Left lung (tissue), 4 donors: ENCODE measurements at regions not wholly inside any gene's neighbourhood (a gene's known extent, or its start where the extent isn't known, plus 50 kb on each side); places are given as distances from the start of the nearest gene placed in this dataset.

Experiments
- ATAC-seq: fragments of 200-7000 bp; cut with Tn5 transposase; one replicate; pipeline ENCODE4 v1.9.1; 2020; ENCODE audit warnings: moderate library complexity
- DNase-seq, 4 donors: peaks; one replicate each; pipeline ENCODE4 v3.0.0-alpha.2; 2013 to 2020
- H3K27ac ChIP-seq, 2 donors: fragments of 200-600 bp; sonication (generic) in 1 of 2; one replicate each; pipeline versions ENCODE4 v1.5.0 to v1.8.0; 2020 to 2021
- H3K27me3 ChIP-seq, 2 donors: fragments of 200-600 bp; sonication (generic) in 1 of 2; one replicate each; pipeline versions ENCODE4 v1.5.0 to v1.8.0; 2020 to 2021
- H3K36me3 ChIP-seq, 2 donors: fragments of 200-600 bp; sonication (generic) in 1 of 2; one replicate each; pipeline versions ENCODE4 v1.5.0 to v1.8.0; 2020 to 2021
- H3K4me1 ChIP-seq, 2 donors: fragments of 200-600 bp; one replicate each; pipeline ENCODE4 v1.8.0; 2021
- H3K4me3 ChIP-seq, 2 donors: fragments of 200-600 bp; sonication (generic) in 1 of 2; one replicate each; pipeline versions ENCODE4 v1.5.0 to v1.8.0; 2020 to 2021; ENCODE audit warnings: mild to moderate bottlenecking in 1 of 2
- H3K9me3 ChIP-seq, 2 donors: fragments of 200-600 bp; sonication (generic) in 1 of 2; one replicate each; pipeline versions ENCODE4 v1.5.0 to v1.8.0; 2020 to 2021
- intact Hi-C, 2 donors: fragments of 100-400 bp; cut with DNase I; formaldehyde crosslinking; loops; one replicate each; pipeline versions ENCODE4 v1.11.2 to v1.14.2; 2022
- TF ChIP-seq, protein P1 (sequence below), 2 donors: fragments of 200-600 bp; sonication (generic) in 1 of 2; IDR thresholded peaks; one replicate each; pipeline versions ENCODE4 v1.5.0 to v1.8.0; 2021; ENCODE audit warnings: antibody characterized with exemption in 2 of 2
- donor health status: DM: no; HTN: yes; CAD: no.
- donor health status: DM: no; HTN: no; CAD: no.

DNA sequence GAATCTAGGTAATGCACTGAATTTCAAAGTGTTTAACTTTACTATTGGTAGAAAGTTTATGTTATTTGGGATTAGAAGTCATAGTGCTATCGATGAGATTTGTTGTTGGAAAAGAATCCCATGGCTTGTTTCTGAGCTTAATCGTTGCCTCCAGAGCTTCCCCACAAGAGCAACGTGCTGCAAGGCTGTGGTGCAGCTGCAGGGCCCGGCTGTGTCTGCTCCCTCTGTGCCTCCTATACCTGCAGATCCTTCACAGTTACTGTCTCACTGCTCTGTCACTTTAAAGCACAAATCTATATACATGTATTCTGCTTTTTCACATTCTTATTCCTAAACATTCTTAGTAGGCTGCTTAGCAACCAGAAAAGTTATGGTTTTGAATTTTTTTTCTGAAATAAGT lies 826.6 kb upstream of the COBL start:
- H3K9me3 ChIP-seq = no peaks in the 10 kb centered on the region
- intact Hi-C loops = no loop called here
- H3K27me3 ChIP-seq = no peaks in the 10 kb centered on the region
- no peaks in the 10 kb centered on the region for H3K36me3 ChIP-seq
- TF ChIP-seq, protein P1, sequence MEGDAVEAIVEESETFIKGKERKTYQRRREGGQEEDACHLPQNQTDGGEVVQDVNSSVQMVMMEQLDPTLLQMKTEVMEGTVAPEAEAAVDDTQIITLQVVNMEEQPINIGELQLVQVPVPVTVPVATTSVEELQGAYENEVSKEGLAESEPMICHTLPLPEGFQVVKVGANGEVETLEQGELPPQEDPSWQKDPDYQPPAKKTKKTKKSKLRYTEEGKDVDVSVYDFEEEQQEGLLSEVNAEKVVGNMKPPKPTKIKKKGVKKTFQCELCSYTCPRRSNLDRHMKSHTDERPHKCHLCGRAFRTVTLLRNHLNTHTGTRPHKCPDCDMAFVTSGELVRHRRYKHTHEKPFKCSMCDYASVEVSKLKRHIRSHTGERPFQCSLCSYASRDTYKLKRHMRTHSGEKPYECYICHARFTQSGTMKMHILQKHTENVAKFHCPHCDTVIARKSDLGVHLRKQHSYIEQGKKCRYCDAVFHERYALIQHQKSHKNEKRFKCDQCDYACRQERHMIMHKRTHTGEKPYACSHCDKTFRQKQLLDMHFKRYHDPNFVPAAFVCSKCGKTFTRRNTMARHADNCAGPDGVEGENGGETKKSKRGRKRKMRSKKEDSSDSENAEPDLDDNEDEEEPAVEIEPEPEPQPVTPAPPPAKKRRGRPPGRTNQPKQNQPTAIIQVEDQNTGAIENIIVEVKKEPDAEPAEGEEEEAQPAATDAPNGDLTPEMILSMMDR (IDR thresholded peaks at IDR 0.05) = no peak
- no peak overlapping the region for H3K27ac ChIP-seq
- H3K4me3 ChIP-seq = no peak overlapping the region
- ATAC-seq (no peak), DNase-seq (no peak)
- no peaks in the 10 kb centered on the region for H3K4me1 ChIP-seq

DNA sequence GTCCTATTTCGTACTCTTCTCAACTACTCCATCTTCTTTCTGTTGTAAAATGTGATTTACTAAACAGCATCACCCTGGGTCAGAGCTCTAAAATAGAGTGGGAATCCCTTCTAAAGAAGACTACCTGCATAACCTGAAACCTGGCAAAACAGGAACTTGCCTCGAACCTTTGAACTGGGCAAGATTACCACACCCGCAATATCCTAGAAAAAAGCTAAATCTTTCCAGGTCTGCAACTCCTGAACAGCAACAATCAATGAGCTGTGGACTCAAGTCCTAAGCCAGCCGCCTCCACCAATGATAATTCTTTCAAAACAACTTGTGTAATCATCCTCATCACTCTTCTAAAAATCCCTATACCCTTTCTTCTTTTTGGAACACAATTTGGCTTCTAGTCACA lies 824.2 kb upstream of the COBL start:
- intact Hi-C loops = no loop called here
- TF ChIP-seq, protein P1 (IDR thresholded peaks at IDR 0.05) = no peak
- H3K9me3 ChIP-seq = peaks cover 0 to 5% of the 10 kb centered on the region in 2 donors
- H3K27me3 ChIP-seq = no peaks in the 10 kb centered on the region
- DNase-seq = no peak
- H3K27ac ChIP-seq = no peak overlapping the region
- H3K4me1 ChIP-seq = no peaks in the 10 kb centered on the region
- ATAC-seq = no peak
- H3K36me3 ChIP-seq = no peaks in the 10 kb centered on the region
- H3K4me3 ChIP-seq = no peak overlapping the region

DNA sequence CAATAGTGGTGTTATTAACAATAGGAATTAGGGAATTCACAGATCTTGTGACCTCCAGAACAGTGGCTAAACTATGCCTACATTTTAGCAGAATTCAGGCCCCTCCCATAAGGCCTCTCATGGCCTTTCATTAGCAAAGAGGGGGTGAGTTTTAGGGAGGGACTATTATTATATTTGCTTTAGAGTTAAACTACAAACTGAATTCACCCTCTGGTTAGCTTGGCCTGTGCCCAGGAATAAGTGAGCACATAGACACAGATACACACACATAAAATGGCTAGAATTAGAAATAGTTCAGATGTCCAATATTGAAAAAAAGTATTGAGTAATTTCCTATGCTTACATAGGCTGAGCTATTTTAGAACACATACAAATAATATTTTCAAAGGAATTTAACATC lies 818.8 kb upstream of the COBL start:
- DNase-seq (no peak), ATAC-seq (no peak)
- Histone ChIP-seq H3K4me1 (no peaks in the 10 kb centered on the region), H3K27ac (no peak overlapping the region), H3K36me3 (no peaks in the 10 kb centered on the region), H3K27me3 (no peaks in the 10 kb centered on the region), H3K9me3 (peaks cover 0 to 5% of the 10 kb centered on the region in 2 donors), H3K4me3 (no peak overlapping the region)
- intact Hi-C loops = no loop called here
- TF ChIP-seq, protein P1 (IDR thresholded peaks at IDR 0.05) = no peak

DNA sequence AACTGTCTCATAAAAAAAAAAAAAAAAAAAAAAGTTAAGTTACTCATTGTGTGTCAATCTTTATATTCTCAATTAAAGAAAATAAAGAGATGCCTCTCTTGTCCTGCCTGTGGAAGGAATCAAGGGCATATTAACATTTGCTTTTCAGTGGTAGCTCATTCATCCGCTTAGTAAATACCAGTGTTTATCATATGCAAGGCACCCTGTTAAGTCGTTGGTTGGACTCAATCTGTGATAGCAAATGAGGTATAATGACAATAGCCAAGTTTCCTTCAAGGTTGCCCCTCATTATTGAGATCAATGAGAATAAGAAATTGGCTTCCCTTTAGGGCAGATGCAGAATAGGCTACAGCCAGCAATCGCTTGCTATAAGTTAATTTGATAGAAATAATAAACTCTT lies 812.7 kb upstream of the COBL start:
- DNase-seq = no peak
- Histone ChIP-seq H3K36me3 (no peaks in the 10 kb centered on the region), H3K9me3 (no peaks in the 10 kb centered on the region), H3K27me3 (no peaks in the 10 kb centered on the region), H3K4me3 (no peak overlapping the region), H3K27ac (no peak overlapping the region), H3K4me1 (no peaks in the 10 kb centered on the region)
- intact Hi-C loops = no loop called here
- TF ChIP-seq, protein P1 (IDR thresholded peaks at IDR 0.05) = no peak
- no peak for ATAC-seq

DNA sequence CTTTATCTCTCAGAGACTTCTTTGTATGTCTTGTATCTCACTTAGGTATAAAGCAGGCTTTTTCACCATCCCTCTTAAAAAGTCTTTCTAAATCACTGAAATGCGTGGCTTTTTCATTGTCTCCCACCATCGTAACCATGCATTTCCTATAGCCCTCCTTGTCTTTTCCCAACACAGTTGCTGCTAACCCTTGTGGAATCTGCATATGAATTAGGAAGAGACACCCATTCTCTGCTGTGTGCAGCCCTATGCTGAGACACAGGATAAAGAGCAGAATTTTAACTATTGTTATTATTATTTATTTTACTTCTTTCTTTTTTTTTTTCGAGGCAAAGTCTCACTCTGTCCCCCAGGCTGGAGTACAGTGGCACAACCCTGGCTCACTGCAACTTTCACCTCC lies 804.3 kb upstream of the COBL start:
- DNase-seq (no peak), ATAC-seq (no peak)
- no peak overlapping the region for H3K27ac ChIP-seq
- no peaks in the 10 kb centered on the region for H3K4me1 ChIP-seq
- intact Hi-C loops = no loop called here
- no peaks in the 10 kb centered on the region for H3K36me3 ChIP-seq
- H3K9me3 ChIP-seq = no peaks in the 10 kb centered on the region
- H3K27me3 ChIP-seq = no peaks in the 10 kb centered on the region
- TF ChIP-seq, protein P1 (IDR thresholded peaks at IDR 0.05) = no peak
- H3K4me3 ChIP-seq = no peak overlapping the region
